ENCODE measurements at regions not wholly inside any gene's neighbourhood (a gene's known extent, or its start where the extent isn't known, plus 50 kb on each side); places are given as distances from the start of the nearest gene placed in this dataset.

- no peak for TF ChIP-seq CTCF (IDR thresholded peaks at IDR 0.05; ENCODE audit: control insufficient read depth, extremely low read depth, insufficient read depth)
- DNase-seq (ENCODE audit: low read depth) = no peak
- no peak overlapping the region for H3K4me3 ChIP-seq (ENCODE audit: low read depth, low read length)
Measured at GRCh38 chr16:9279291-9280068, 188.0 kb downstream of the HAPSTR1 start.

- no peak for TF ChIP-seq CTCF (IDR thresholded peaks at IDR 0.05; ENCODE audit: control insufficient read depth, extremely low read depth, insufficient read depth)
- H3K4me3 ChIP-seq (ENCODE audit: low read depth, low read length) = no peak overlapping the region
- no peak for DNase-seq (ENCODE audit: low read depth)
Measured at GRCh38 chr16:9280069-9280466, 188.6 kb downstream of the HAPSTR1 start.

GRCh38 chr16:9286930-9287329, 195.5 kb downstream of the HAPSTR1 start:
- DNase-seq (ENCODE audit: low read depth) = no peak
- TF ChIP-seq CTCF (IDR thresholded peaks at IDR 0.05; ENCODE audit: control insufficient read depth, extremely low read depth, insufficient read depth) = no peak
- no peak overlapping the region for H3K4me3 ChIP-seq (ENCODE audit: low read depth, low read length)

- TF ChIP-seq CTCF (IDR thresholded peaks at IDR 0.05; ENCODE audit: control insufficient read depth, extremely low read depth, insufficient read depth) = no peak
- no peak for DNase-seq (ENCODE audit: low read depth)
- no peak overlapping the region for H3K4me3 ChIP-seq (ENCODE audit: low read depth, low read length)
Measured at GRCh38 chr16:9296271-9296590, 204.8 kb downstream of the HAPSTR1 start.

- peak; percentile 23 for DNase-seq (ENCODE audit: low read depth)
- no peak overlapping the region for H3K4me3 ChIP-seq (ENCODE audit: low read depth, low read length)
- TF ChIP-seq CTCF (IDR thresholded peaks at IDR 0.05; ENCODE audit: control insufficient read depth, extremely low read depth, insufficient read depth) = peak; percentile 89
Measured at GRCh38 chr16:9297437-9298113, 206.1 kb downstream of the HAPSTR1 start.

- no peak for DNase-seq (ENCODE audit: low read depth)
- H3K4me3 ChIP-seq (ENCODE audit: low read depth, low read length) = no peak overlapping the region
- no peak for TF ChIP-seq CTCF (IDR thresholded peaks at IDR 0.05; ENCODE audit: control insufficient read depth, extremely low read depth, insufficient read depth)
Measured at GRCh38 chr16:9300252-9300651, 208.8 kb downstream of the HAPSTR1 start.

Measured in LNCaP clone FGC (cell line).